HEK293T (cell line): ENCODE measurements at regions not wholly inside any gene's neighbourhood (a gene's known extent, or its start where the extent isn't known, plus 50 kb on each side); places are given as distances from the start of the nearest gene placed in this dataset.

ENCODE experiments used
- ARNT ChIP-seq: fragments of 450-650 bp; IDR thresholded peaks from 2 replicates; pipeline ENCODE4 v1.6.1; 2017; ENCODE audit warnings: mild to moderate bottlenecking
- BHLHE40 ChIP-seq: fragments of 450-650 bp; IDR thresholded peaks from 2 replicates; pipeline ENCODE4 v1.6.1; 2016; ENCODE audit warnings: mild to moderate bottlenecking, moderate library complexity, borderline replicate concordance
- CTBP1 ChIP-seq: fragments of 450-650 bp; IDR thresholded peaks from 2 replicates; pipeline ENCODE4 v1.6.1; 2016; ENCODE audit warnings: borderline replicate concordance
- ELF4 ChIP-seq: fragments of 450-650 bp; IDR thresholded peaks from 2 replicates; pipeline ENCODE4 v1.6.1; 2017; ENCODE audit warnings: antibody characterized with exemption
- FOXA1 ChIP-seq: fragments of 450-650 bp; IDR thresholded peaks from 2 replicates; pipeline ENCODE4 v1.6.1; 2016; ENCODE audit warnings: mild to moderate bottlenecking
- FOXM1 ChIP-seq: fragments of 450-650 bp; IDR thresholded peaks from 2 replicates; pipeline ENCODE4 v1.6.1; 2017; ENCODE audit warnings: mild to moderate bottlenecking, borderline replicate concordance
- HDGF ChIP-seq: fragments of 450-650 bp; IDR thresholded peaks from 2 replicates; pipeline ENCODE4 v1.6.1; 2017; ENCODE audit warnings: antibody characterized with exemption, borderline replicate concordance
- NFRKB ChIP-seq: fragments of 450-650 bp; IDR thresholded peaks from 2 replicates; pipeline ENCODE4 v1.6.1; 2016; ENCODE audit warnings: mild to moderate bottlenecking, moderate library complexity
- PKNOX1 ChIP-seq: fragments of 450-650 bp; IDR thresholded peaks from 2 replicates; pipeline ENCODE4 v1.6.1; 2016
- SP1 ChIP-seq: fragments of 450-650 bp; IDR thresholded peaks from 2 replicates; pipeline ENCODE4 v1.6.1; 2017
- SUZ12 ChIP-seq: fragments of 450-650 bp; IDR thresholded peaks from 2 replicates; pipeline ENCODE4 v1.6.1; 2016; ENCODE audit warnings: mild to moderate bottlenecking
- TARDBP ChIP-seq: fragments of 450-650 bp; IDR thresholded peaks from 2 replicates; pipeline ENCODE4 v1.6.1; 2016
- ZNF384 ChIP-seq: fragments of 450-650 bp; IDR thresholded peaks from 2 replicates; pipeline ENCODE4 v1.6.1; 2016

- TF ChIP-seq FOXM1, result no peak
- TF ChIP-seq SP1, result no peak
- no peak for TF ChIP-seq BHLHE40
- TF ChIP-seq CTBP1, result no peak
- no peak for TF ChIP-seq SUZ12
- TF ChIP-seq PKNOX1, result no peak
- no peak for TF ChIP-seq ZNF384
- TF ChIP-seq HDGF, result no peak
- no peak for TF ChIP-seq ELF4
- no peak for TF ChIP-seq NFRKB
- TF ChIP-seq ARNT, result no peak
- TF ChIP-seq TARDBP, result no peak
- TF ChIP-seq FOXA1, result no peak
Measured at GRCh38 chr1:218495931-218496330, 150.8 kb downstream of the TGFB2 start.
